Immature natural killer cell (primary cell): ENCODE measurements at regions not wholly inside any gene's neighbourhood (a gene's known extent, or its start where the extent isn't known, plus 50 kb on each side); places are given as distances from the start of the nearest gene placed in this dataset.

Source experiments
- DNase-seq, 3 donors: peaks; one replicate each; pipeline ENCODE4 v3.0.0; 2022; ENCODE audit warnings: mixed read lengths in 1 of 3
- H3K27ac Mint-ChIP-seq, 6 donors: one replicate each; pipeline ENCODE4 v1.8.0; 2020; ENCODE audit warnings: mixed read lengths in 6 of 6, mild to moderate bottlenecking in 5 of 6, inconsistent platforms in 4 of 6, moderate library complexity in 3 of 6
- H3K27me3 Mint-ChIP-seq, 3 donors: one replicate each; pipeline ENCODE4 v1.8.0; 2020 to 2021; ENCODE audit warnings: low read depth in 3 of 3, mild to moderate bottlenecking in 3 of 3, mixed read lengths in 3 of 3, moderate library complexity in 3 of 3, inconsistent platforms in 1 of 3
- H3K36me3 Mint-ChIP-seq, 3 donors: one replicate each; pipeline ENCODE4 v1.8.0; 2020; ENCODE audit warnings: mixed read lengths in 3 of 3, inconsistent platforms in 2 of 3, mild to moderate bottlenecking in 2 of 3
- H3K4me1 Mint-ChIP-seq, 2 donors: one replicate each; pipeline ENCODE4 v1.8.0; 2020; ENCODE audit warnings: inconsistent platforms in 2 of 2, mild to moderate bottlenecking in 2 of 2, mixed read lengths in 2 of 2, moderate library complexity in 1 of 2
- H3K4me3 Mint-ChIP-seq, 5 donors: one replicate each; pipeline ENCODE4 v1.8.0; 2020; ENCODE audit warnings: mild to moderate bottlenecking in 5 of 5, mixed read lengths in 5 of 5, inconsistent platforms in 3 of 5, moderate library complexity in 3 of 5
- H3K9me3 Mint-ChIP-seq, 6 donors: one replicate each; pipeline ENCODE4 v1.8.0; 2020; ENCODE audit warnings: mild to moderate bottlenecking in 6 of 6, mixed read lengths in 6 of 6, inconsistent platforms in 4 of 6, moderate library complexity in 3 of 6

DNA sequence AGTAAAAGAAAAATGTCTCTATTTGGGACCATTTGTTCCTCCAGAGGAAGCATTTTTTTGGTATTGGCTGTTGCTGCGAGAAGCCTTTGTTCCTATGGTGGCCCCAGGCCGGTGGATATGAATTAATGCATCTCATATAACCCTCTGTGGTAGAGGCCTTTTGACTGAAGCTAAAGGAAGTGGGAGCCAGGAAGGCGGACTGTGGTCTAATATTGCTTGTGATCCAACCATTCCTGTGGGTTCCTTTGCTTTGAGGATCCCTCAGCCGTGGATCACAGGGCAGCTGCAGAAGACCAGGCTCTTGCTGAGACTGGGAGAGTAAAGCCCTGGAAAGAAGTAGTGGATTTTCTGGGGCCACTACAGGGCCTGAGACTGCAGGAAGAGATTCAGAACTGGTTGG lies 68.3 kb upstream of the NAV2 start:
- Mint-ChIP-seq H3K9me3 (peaks cover 0 to 2% (median 0%) of the 10 kb centered on the region in 6 donors), H3K27ac (no peak overlapping the region), H3K27me3 (peaks cover 0 to 6% (median 3%) of the 10 kb centered on the region in 3 donors), H3K36me3 (no peaks in the 10 kb centered on the region), H3K4me3 (no peak overlapping the region), H3K4me1 (peaks cover 0 to 8% of the 10 kb centered on the region in 2 donors)
- no peak for DNase-seq

GRCh38 chr11:19642185-19643158 lies 70.2 kb upstream of the NAV2 start:
- Mint-ChIP-seq H3K27ac (no peak overlapping the region), H3K27me3 (peaks cover 0 to 6% (median 3%) of the 10 kb centered on the region in 3 donors), H3K9me3 (peaks cover 0 to 2% (median 0%) of the 10 kb centered on the region in 6 donors), H3K4me3 (no peak overlapping the region), H3K36me3 (no peaks in the 10 kb centered on the region), H3K4me1 (peaks cover 0 to 8% of the 10 kb centered on the region in 2 donors)
- DNase-seq, result no peak

GRCh38 chr11:19639603-19640105 lies 73.0 kb upstream of the NAV2 start:
- H3K4me3 Mint-ChIP-seq, result no peak overlapping the region
- H3K27ac Mint-ChIP-seq, result no peak overlapping the region
- peaks cover 0 to 2% (median 0%) of the 10 kb centered on the region in 6 donors for H3K9me3 Mint-ChIP-seq
- H3K36me3 Mint-ChIP-seq, result no peaks in the 10 kb centered on the region
- no peaks in the 10 kb centered on the region for H3K4me1 Mint-ChIP-seq
- no peak for DNase-seq
- H3K27me3 Mint-ChIP-seq, result peaks cover 2 to 7% (median 4%) of the 10 kb centered on the region in 3 donors

GRCh38 chr11:19635332-19635731 lies 77.3 kb upstream of the NAV2 start:
- no peak overlapping the region for H3K4me3 Mint-ChIP-seq
- no peaks in the 10 kb centered on the region for H3K36me3 Mint-ChIP-seq
- H3K9me3 Mint-ChIP-seq, result no peaks in the 10 kb centered on the region

GRCh38 chr11:19633276-19633675 lies 79.4 kb upstream of the NAV2 start:
- H3K4me1 Mint-ChIP-seq, result no peaks in the 10 kb centered on the region
- no peak overlapping the region for H3K27ac Mint-ChIP-seq
- DNase-seq, result no peak
- H3K9me3 Mint-ChIP-seq, result no peaks in the 10 kb centered on the region
- no peaks in the 10 kb centered on the region for H3K36me3 Mint-ChIP-seq
- peaks cover 2 to 6% (median 2%) of the 10 kb centered on the region in 3 donors for H3K27me3 Mint-ChIP-seq
- H3K4me3 Mint-ChIP-seq, result no peak overlapping the region

More at GRCh38 chr11:19635332-19635731, 77.3 kb upstream of the NAV2 start:
- peaks cover 2 to 5% (median 2%) of the 10 kb centered on the region in 3 donors for H3K27me3 Mint-ChIP-seq
- no peaks in the 10 kb centered on the region for H3K4me1 Mint-ChIP-seq
- no peak overlapping the region for H3K27ac Mint-ChIP-seq
- DNase-seq, result no peak

DNA sequence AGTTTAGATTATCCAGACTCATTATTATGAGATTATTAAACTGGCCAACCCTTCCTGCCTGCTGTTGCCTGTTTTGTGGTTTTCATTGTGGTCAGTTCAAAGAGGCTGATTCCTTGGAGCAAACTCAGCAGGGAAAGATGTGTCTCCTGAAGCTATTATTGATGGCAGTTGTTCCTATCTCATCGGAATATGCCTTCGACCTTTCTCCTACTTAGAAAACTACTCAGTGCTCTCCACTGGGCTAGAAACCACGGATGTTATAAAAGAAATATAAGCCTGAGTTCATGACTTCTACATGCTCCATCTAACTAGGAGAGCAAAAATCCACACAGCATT lies 80.2 kb upstream of the NAV2 start:
- Mint-ChIP-seq H3K9me3 (no peaks in the 10 kb centered on the region), H3K36me3 (no peaks in the 10 kb centered on the region), H3K27ac (no peak overlapping the region), H3K4me1 (no peaks in the 10 kb centered on the region), H3K27me3 (peaks cover 2 to 6% (median 2%) of the 10 kb centered on the region in 3 donors), H3K4me3 (no peak overlapping the region)
- no peak for DNase-seq

GRCh38 chr11:19631712-19632498 lies 80.7 kb upstream of the NAV2 start:
- no peak overlapping the region for H3K4me3 Mint-ChIP-seq
- H3K27ac Mint-ChIP-seq, result peak overlapping the region in 1 of 6 donors; percentile 42
- DNase-seq, result no peak
- no peaks in the 10 kb centered on the region for H3K9me3 Mint-ChIP-seq
- H3K36me3 Mint-ChIP-seq, result no peaks in the 10 kb centered on the region
- no peaks in the 10 kb centered on the region for H3K4me1 Mint-ChIP-seq
- H3K27me3 Mint-ChIP-seq, result peaks cover 0 to 6% (median 2%) of the 10 kb centered on the region in 3 donors

GRCh38 chr11:19628018-19628417 lies 84.6 kb upstream of the NAV2 start:
- H3K4me3 Mint-ChIP-seq, result no peak overlapping the region

GRCh38 chr11:19627566-19627965 lies 85.1 kb upstream of the NAV2 start:
- H3K9me3 Mint-ChIP-seq, result no peaks in the 10 kb centered on the region
- H3K27me3 Mint-ChIP-seq, result peaks cover 3 to 14% (median 3%) of the 10 kb centered on the region in 3 donors
- DNase-seq, result no peak
- H3K4me3 Mint-ChIP-seq, result no peak overlapping the region
- H3K27ac Mint-ChIP-seq, result no peak overlapping the region
- no peaks in the 10 kb centered on the region for H3K4me1 Mint-ChIP-seq
- no peaks in the 10 kb centered on the region for H3K36me3 Mint-ChIP-seq

More at GRCh38 chr11:19628018-19628417, 84.6 kb upstream of the NAV2 start:
- H3K27me3 Mint-ChIP-seq, result peaks cover 3 to 12% (median 3%) of the 10 kb centered on the region in 3 donors
- no peaks in the 10 kb centered on the region for H3K4me1 Mint-ChIP-seq
- no peaks in the 10 kb centered on the region for H3K36me3 Mint-ChIP-seq
- H3K9me3 Mint-ChIP-seq, result no peaks in the 10 kb centered on the region
- H3K27ac Mint-ChIP-seq, result no peak overlapping the region
- DNase-seq, result no peak

GRCh38 chr11:19625438-19625837 lies 87.2 kb upstream of the NAV2 start:
- H3K9me3 Mint-ChIP-seq, result no peaks in the 10 kb centered on the region
- peaks cover 5 to 16% (median 7%) of the 10 kb centered on the region in 3 donors for H3K27me3 Mint-ChIP-seq
- no peaks in the 10 kb centered on the region for H3K4me1 Mint-ChIP-seq
- H3K36me3 Mint-ChIP-seq, result no peaks in the 10 kb centered on the region
- no peak for DNase-seq
- no peak overlapping the region for H3K4me3 Mint-ChIP-seq
- H3K27ac Mint-ChIP-seq, result no peak overlapping the region

DNA sequence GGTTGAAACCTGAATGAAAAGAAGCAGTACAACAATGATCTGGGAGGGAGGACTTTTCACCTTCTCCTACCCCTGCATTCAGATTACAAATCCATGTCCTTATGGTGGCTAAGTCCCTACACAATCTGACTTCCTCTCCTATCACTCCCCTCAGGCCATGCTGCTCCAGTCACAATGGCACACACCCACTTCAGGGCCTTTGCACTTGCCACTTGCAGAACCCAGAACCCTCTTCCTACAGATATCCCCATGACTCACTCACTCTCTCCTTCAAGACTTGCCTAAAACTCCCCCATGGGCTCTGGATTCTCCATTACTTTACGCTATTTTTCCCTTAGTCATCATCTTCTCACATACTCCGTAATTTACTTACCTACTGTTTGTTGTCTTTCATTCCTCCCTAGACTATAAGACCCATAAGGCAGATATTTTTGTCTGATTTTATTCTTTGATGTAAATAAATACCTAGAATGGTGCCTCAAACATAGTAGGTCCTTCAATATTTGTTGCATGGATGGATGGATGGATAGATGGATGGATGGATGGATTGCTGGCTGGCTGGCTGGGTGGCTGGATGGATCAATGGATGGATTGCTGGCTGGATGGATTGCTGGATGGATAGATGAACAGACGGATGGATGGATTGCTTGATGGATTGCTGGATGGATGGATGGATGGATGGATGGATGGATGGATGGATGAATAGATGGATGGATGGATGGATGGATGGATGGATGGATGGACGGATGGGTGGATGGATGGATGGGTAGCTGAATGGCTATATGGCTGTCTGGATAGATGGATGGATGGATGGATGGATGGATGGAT lies 94.7 kb upstream of the NAV2 start:
- Mint-ChIP-seq H3K4me3 (no peak overlapping the region), H3K9me3 (no peaks in the 10 kb centered on the region), H3K4me1 (no peaks in the 10 kb centered on the region), H3K27ac (no peak overlapping the region), H3K27me3 (peaks cover 3 to 5% (median 5%) of the 10 kb centered on the region in 3 donors), H3K36me3 (no peaks in the 10 kb centered on the region)
- no peak for DNase-seq

DNA sequence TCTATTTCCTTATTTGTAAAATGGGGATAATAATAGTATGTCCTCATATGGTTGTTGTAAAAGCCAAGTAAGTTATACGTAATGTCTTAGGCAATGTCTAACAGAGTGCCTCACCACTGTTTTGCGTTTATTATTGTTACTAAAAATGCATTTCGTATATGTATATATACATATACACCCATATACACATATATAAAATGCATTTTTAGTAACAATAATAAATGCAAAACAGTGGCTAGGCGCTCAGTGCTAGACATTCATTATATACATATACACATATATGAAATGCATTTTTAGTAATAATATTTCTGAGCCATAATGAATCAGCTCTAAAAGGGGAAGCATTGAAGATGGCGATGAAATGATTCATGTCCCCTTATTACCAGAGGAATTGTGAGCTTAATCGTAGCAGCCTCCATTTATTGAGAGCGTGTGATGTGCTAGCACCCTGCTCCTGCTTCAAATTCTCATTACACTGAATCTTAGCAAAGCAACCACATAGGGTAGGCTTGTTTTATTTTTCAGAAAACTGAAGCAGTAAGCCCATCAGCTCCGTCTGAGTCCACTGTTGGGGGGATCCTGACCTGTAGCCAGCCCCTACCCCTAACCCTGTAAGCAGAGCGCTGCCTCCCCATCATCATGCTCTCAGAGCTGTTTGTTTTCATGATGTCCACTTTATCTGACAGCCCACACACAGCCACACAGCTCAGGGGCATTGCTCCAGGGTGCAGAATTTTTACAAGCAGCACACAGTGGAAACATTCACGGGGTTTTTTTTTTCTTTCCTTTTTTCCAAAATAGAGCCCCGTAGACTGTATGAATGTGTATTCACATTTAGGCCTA lies 97.1 kb upstream of the NAV2 start:
- peaks cover 2% of the 10 kb centered on the region in 3 donors for H3K27me3 Mint-ChIP-seq
- no peak overlapping the region for H3K27ac Mint-ChIP-seq
- no peak for DNase-seq
- H3K4me3 Mint-ChIP-seq, result no peak overlapping the region
- no peaks in the 10 kb centered on the region for H3K36me3 Mint-ChIP-seq
- no peaks in the 10 kb centered on the region for H3K4me1 Mint-ChIP-seq
- H3K9me3 Mint-ChIP-seq, result no peaks in the 10 kb centered on the region
